BE2C (cell line): ENCODE measurements at regions not wholly inside any gene's neighbourhood (a gene's known extent, or its start where the extent isn't known, plus 50 kb on each side); places are given as distances from the start of the nearest gene placed in this dataset.

Experiments used
- DNase-seq: peaks from one replicate; pipeline ENCODE4 v3.0.0-alpha.2; 2020
- H3K27me3 ChIP-seq: fragments of 250-450 bp; sonication (Bioruptor Pico); 2 replicates; pipeline ENCODE4 v1.5.1; 2020; ENCODE audit warnings: mild to moderate bottlenecking
- H3K36me3 ChIP-seq: fragments of 250-450 bp; sonication (Bioruptor Pico); 2 replicates; pipeline ENCODE4 v1.5.1; 2020; ENCODE audit warnings: mild to moderate bottlenecking
- H3K4me1 ChIP-seq: fragments of 250-450 bp; sonication (Bioruptor Pico); 2 replicates; pipeline ENCODE4 v1.5.1; 2020
- H3K4me3 ChIP-seq: 2 replicates; pipeline ENCODE4 v1.5.1; 2011; ENCODE audit warnings: low read depth, low read length
- H3K9me3 ChIP-seq: fragments of 250-450 bp; sonication (Bioruptor Pico); 2 replicates; pipeline ENCODE4 v1.5.1; 2020
- CTCF ChIP-seq: IDR thresholded peaks from 2 replicates; pipeline ENCODE4 v1.5.1; 2012; ENCODE audit warnings: mild to moderate bottlenecking, low read depth, low read length

- H3K4me3 ChIP-seq = no peak overlapping the region
- H3K4me1 ChIP-seq = no peaks in the 10 kb centered on the region
- no peaks in the 10 kb centered on the region for H3K36me3 ChIP-seq
- no peaks in the 10 kb centered on the region for H3K9me3 ChIP-seq
- no peak for DNase-seq
- TF ChIP-seq CTCF = no peak
- H3K27me3 ChIP-seq = no peaks in the 10 kb centered on the region
These were observed 383.2 kb downstream of the SOCS6 start for GRCh38 chr18:70671889-70672565.

GRCh38 chr18:70666936-70667335 lies 378.1 kb downstream of the SOCS6 start:
- TF ChIP-seq CTCF = no peak
- no peak for DNase-seq
- H3K4me3 ChIP-seq = no peak overlapping the region
- H3K4me1 ChIP-seq = no peaks in the 10 kb centered on the region
- H3K9me3 ChIP-seq = no peaks in the 10 kb centered on the region
- no peaks in the 10 kb centered on the region for H3K27me3 ChIP-seq
- no peaks in the 10 kb centered on the region for H3K36me3 ChIP-seq

- no peak for TF ChIP-seq CTCF
- no peak overlapping the region for H3K4me3 ChIP-seq
- DNase-seq = no peak
- H3K27me3 ChIP-seq = no peaks in the 10 kb centered on the region
- H3K9me3 ChIP-seq = no peaks in the 10 kb centered on the region
- no peaks in the 10 kb centered on the region for H3K36me3 ChIP-seq
- no peaks in the 10 kb centered on the region for H3K4me1 ChIP-seq
These were observed 374.3 kb downstream of the SOCS6 start for GRCh38 chr18:70663141-70663540.

- Histone ChIP-seq H3K4me1 (no peaks in the 10 kb centered on the region), H3K4me3 (no peak overlapping the region), H3K36me3 (no peaks in the 10 kb centered on the region), H3K27me3 (no peaks in the 10 kb centered on the region), H3K9me3 (no peaks in the 10 kb centered on the region)
- no peak for TF ChIP-seq CTCF
- DNase-seq = no peak
These were observed 373.7 kb downstream of the SOCS6 start for GRCh38 chr18:70662588-70662987.

- Histone ChIP-seq H3K27me3 (no peaks in the 10 kb centered on the region), H3K36me3 (no peaks in the 10 kb centered on the region), H3K4me3 (no peak overlapping the region), H3K9me3 (no peaks in the 10 kb centered on the region), H3K4me1 (no peaks in the 10 kb centered on the region)
- TF ChIP-seq CTCF = no peak
- no peak for DNase-seq
These were observed 370.4 kb downstream of the SOCS6 start for GRCh38 chr18:70659036-70659925.

- H3K27me3 ChIP-seq = no peaks in the 10 kb centered on the region
- no peaks in the 10 kb centered on the region for H3K36me3 ChIP-seq
- DNase-seq = no peak
- no peak for TF ChIP-seq CTCF
- no peak overlapping the region for H3K4me3 ChIP-seq
- H3K9me3 ChIP-seq = no peaks in the 10 kb centered on the region
- H3K4me1 ChIP-seq = no peaks in the 10 kb centered on the region
These were observed 364.8 kb downstream of the SOCS6 start for GRCh38 chr18:70653671-70654070.
